GM19240 (cell line): ENCODE measurements at regions not wholly inside any gene's neighbourhood (a gene's known extent, or its start where the extent isn't known, plus 50 kb on each side); places are given as distances from the start of the nearest gene placed in this dataset.

ENCODE experiments used
- DNase-seq: peaks from one replicate; pipeline ENCODE4 v3.0.0; 2011; ENCODE audit warnings: low spot score; ENCODE audit not compliant: insufficient read length

GRCh38 chr17:77361986-77362620 is 221.3 kb downstream of the SEC14L1 start:
- DNase-seq, result no peak

- no peak for DNase-seq
Measured at GRCh38 chr17:77363821-77364361, 223.1 kb downstream of the SEC14L1 start.

- no peak for DNase-seq
Measured at GRCh38 chr17:77364381-77364911, 223.7 kb downstream of the SEC14L1 start.

- DNase-seq, result no peak
Measured at GRCh38 chr17:77364941-77365583, 224.3 kb downstream of the SEC14L1 start.

GRCh38 chr17:77365584-77366186 is 224.9 kb downstream of the SEC14L1 start:
- no peak for DNase-seq

- no peak for DNase-seq
Measured at GRCh38 chr17:77366206-77366557, 225.4 kb downstream of the SEC14L1 start.

GRCh38 chr17:77366558-77367245 is 225.9 kb downstream of the SEC14L1 start:
- DNase-seq, result no peak

GRCh38 chr17:77369544-77369971 is 228.8 kb downstream of the SEC14L1 start:
- no peak for DNase-seq

GRCh38 chr17:77370586-77370985 is 229.8 kb downstream of the SEC14L1 start:
- DNase-seq, result no peak

- DNase-seq, result no peak
Measured at GRCh38 chr17:77371117-77371887, 230.5 kb downstream of the SEC14L1 start.

GRCh38 chr17:77371888-77372443 is 231.2 kb downstream of the SEC14L1 start:
- DNase-seq, result no peak

- DNase-seq, result no peak
Measured at GRCh38 chr17:77372444-77373298, 231.9 kb downstream of the SEC14L1 start.

- no peak for DNase-seq
Measured at GRCh38 chr17:77373299-77374169, 232.8 kb downstream of the SEC14L1 start.

- peak; percentile 52 for DNase-seq
Measured at GRCh38 chr17:77374170-77374936, 233.6 kb downstream of the SEC14L1 start.

- no peak for DNase-seq
Measured at GRCh38 chr17:77375108-77375916, 234.5 kb downstream of the SEC14L1 start.

- DNase-seq, result no peak
Measured at GRCh38 chr17:77375917-77376651, 235.3 kb downstream of the SEC14L1 start.
